HG02678 (cell line): ENCODE measurements at regions not wholly inside any gene's neighbourhood (a gene's known extent, or its start where the extent isn't known, plus 50 kb on each side); places are given as distances from the start of the nearest gene placed in this dataset.

ENCODE experiments used
- ATAC-seq: cut with Tn5 transposase; IDR thresholded peaks from one replicate; pipeline ENCODE4 v1.9.1; 2021; ENCODE audit warnings: mild to moderate bottlenecking, moderate library complexity; ENCODE audit not compliant: unreplicated experiment

- ATAC-seq: no peak
These were observed 975.2 kb upstream of the GHITM start for GRCh38 chr10:83164156-83164555.

GRCh38 chr10:83165265-83165664, 974.0 kb upstream of the GHITM start:
- ATAC-seq: no peak

GRCh38 chr10:83166344-83166743, 973.0 kb upstream of the GHITM start:
- ATAC-seq: no peak

- no peak for ATAC-seq
These were observed 972.2 kb upstream of the GHITM start for GRCh38 chr10:83167081-83167480.

GRCh38 chr10:83176901-83177300, 962.4 kb upstream of the GHITM start:
- no peak for ATAC-seq

GRCh38 chr10:83178526-83178925, 960.8 kb upstream of the GHITM start:
- no peak for ATAC-seq

- no peak for ATAC-seq
These were observed 959.9 kb upstream of the GHITM start for GRCh38 chr10:83179371-83179770.

GRCh38 chr10:83182076-83182475, 957.2 kb upstream of the GHITM start:
- no peak for ATAC-seq

- ATAC-seq: no peak
These were observed 954.7 kb upstream of the GHITM start for GRCh38 chr10:83184641-83185040.

GRCh38 chr10:83190614-83191013, 948.7 kb upstream of the GHITM start:
- no peak for ATAC-seq

- ATAC-seq: no peak
These were observed 946.3 kb upstream of the GHITM start for GRCh38 chr10:83193026-83193425.

GRCh38 chr10:83195021-83195420, 944.3 kb upstream of the GHITM start:
- no peak for ATAC-seq

- no peak for ATAC-seq
These were observed 939.9 kb upstream of the GHITM start for GRCh38 chr10:83199374-83199773.

GRCh38 chr10:83205861-83206260, 933.4 kb upstream of the GHITM start:
- ATAC-seq: no peak

GRCh38 chr10:83212632-83213334, 926.5 kb upstream of the GHITM start:
- no peak for ATAC-seq

- ATAC-seq: no peak
These were observed 925.2 kb upstream of the GHITM start for GRCh38 chr10:83214136-83214535.

GRCh38 chr10:83218205-83218604, 921.1 kb upstream of the GHITM start:
- no peak for ATAC-seq

- ATAC-seq: no peak
These were observed 917.0 kb upstream of the GHITM start for GRCh38 chr10:83222300-83222699.

GRCh38 chr10:83222832-83223742, 916.2 kb upstream of the GHITM start:
- ATAC-seq: no peak

GRCh38 chr10:83225781-83226180, 913.5 kb upstream of the GHITM start:
- no peak for ATAC-seq

GRCh38 chr10:83229991-83230390, 909.3 kb upstream of the GHITM start:
- ATAC-seq: no peak

GRCh38 chr10:83233691-83234090, 905.6 kb upstream of the GHITM start:
- ATAC-seq: no peak
